Choroid plexus epithelial cell (primary cell): ENCODE measurements at regions not wholly inside any gene's neighbourhood (a gene's known extent, or its start where the extent isn't known, plus 50 kb on each side); places are given as distances from the start of the nearest gene placed in this dataset.

Experiments used
- DNase-seq: peaks from one replicate; pipeline ENCODE4 v3.0.0-alpha.2; 2010; ENCODE audit warnings: low read depth
- H3K4me3 ChIP-seq: 2 replicates; pipeline ENCODE4 v1.5.1; 2011; ENCODE audit warnings: low read depth, mild to moderate bottlenecking, control low read depth, low read length, moderate library complexity
- TF ChIP-seq, protein P1 (sequence below): conservative IDR thresholded peaks from 2 replicates; pipeline ENCODE4 v1.5.1; 2011; ENCODE audit warnings: low read depth, mild to moderate bottlenecking, control low read depth, inconsistent platforms, low read length, moderate library complexity

DNA sequence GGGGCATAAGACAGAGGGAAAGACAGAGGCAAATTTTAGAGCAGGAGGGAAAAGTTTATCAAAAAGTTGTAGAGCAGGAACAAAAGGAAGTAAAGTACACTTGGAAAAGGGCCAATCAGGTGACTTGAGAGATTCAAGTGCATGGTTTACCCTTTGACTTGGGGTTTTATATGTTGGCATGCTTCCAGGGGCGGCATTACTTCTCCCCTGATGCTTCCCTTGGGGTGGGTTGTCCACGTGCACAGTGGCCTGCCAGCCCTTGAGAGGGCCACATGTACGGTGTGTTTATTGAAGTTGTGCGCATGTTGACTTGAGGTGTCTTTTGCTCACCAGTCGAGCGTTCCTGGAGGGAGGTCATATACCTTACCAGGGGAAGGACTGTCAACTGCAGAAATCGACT, 259.5 kb upstream of the JARID2 start:
- DNase-seq: no peak
- TF ChIP-seq, protein P1, sequence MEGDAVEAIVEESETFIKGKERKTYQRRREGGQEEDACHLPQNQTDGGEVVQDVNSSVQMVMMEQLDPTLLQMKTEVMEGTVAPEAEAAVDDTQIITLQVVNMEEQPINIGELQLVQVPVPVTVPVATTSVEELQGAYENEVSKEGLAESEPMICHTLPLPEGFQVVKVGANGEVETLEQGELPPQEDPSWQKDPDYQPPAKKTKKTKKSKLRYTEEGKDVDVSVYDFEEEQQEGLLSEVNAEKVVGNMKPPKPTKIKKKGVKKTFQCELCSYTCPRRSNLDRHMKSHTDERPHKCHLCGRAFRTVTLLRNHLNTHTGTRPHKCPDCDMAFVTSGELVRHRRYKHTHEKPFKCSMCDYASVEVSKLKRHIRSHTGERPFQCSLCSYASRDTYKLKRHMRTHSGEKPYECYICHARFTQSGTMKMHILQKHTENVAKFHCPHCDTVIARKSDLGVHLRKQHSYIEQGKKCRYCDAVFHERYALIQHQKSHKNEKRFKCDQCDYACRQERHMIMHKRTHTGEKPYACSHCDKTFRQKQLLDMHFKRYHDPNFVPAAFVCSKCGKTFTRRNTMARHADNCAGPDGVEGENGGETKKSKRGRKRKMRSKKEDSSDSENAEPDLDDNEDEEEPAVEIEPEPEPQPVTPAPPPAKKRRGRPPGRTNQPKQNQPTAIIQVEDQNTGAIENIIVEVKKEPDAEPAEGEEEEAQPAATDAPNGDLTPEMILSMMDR: no peak
- no peak overlapping the region for H3K4me3 ChIP-seq

DNA sequence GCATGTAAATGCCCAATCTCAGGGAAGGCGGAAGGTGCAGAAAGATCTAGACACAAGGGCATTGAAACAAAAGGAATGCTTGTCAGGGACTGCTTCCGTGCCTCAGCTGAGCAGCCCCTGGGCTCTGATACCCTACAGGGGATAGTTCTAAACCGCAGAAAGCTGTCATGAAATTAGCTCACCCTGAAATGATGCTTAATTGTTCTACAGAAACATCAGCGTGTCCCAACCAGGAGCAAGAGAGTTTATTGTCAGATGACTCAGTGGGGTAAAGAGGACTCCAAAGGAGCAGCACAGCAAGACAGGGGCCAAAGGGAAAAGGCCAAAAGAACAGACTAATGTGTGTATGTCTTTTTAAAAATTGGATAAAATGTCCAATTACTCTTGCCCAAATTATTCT, 258.4 kb upstream of the JARID2 start:
- no peak overlapping the region for H3K4me3 ChIP-seq
- TF ChIP-seq, protein P1: no peak
- no peak for DNase-seq

DNA sequence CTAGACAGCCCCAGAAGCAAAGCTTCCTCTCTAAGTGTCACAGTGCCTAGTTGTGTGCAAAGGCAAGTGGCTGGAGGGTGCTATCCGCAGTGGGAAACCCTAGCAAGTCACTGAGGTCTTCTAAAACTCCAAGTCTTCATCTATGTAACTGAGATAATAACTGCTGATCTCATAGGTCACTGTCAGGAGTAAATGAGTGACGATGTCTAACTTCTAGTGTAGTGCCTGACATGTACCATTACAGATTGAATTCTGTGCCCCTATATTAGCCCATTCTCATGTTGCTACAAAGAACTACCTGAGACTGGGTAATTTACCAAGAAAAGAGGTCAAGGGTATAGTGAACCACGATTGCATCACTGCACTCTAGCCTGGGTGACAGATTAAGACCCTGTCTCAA, 253.5 kb upstream of the JARID2 start:
- no peak overlapping the region for H3K4me3 ChIP-seq
- TF ChIP-seq, protein P1: no peak
- DNase-seq: no peak

DNA sequence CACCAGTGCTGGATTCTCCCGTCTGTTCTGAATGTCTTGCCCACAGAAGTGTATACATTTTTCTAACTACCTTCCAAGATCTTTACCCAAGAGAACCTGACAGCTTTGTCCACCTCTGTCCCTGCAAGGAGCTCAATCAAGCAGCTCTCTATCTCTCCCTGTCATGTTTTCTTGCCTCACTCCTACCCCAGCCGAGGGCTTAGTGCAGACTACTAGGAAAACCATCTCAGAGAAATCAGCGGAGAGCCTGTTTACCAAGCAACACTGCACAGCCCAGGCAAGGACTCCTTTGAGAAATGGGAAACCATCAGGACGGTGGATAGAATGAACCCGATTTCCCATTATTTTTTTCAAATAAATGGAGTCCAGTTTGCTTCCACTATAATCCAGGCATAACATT, 250.7 kb upstream of the JARID2 start:
- DNase-seq: no peak
- TF ChIP-seq, protein P1: no peak
- no peak overlapping the region for H3K4me3 ChIP-seq

DNA sequence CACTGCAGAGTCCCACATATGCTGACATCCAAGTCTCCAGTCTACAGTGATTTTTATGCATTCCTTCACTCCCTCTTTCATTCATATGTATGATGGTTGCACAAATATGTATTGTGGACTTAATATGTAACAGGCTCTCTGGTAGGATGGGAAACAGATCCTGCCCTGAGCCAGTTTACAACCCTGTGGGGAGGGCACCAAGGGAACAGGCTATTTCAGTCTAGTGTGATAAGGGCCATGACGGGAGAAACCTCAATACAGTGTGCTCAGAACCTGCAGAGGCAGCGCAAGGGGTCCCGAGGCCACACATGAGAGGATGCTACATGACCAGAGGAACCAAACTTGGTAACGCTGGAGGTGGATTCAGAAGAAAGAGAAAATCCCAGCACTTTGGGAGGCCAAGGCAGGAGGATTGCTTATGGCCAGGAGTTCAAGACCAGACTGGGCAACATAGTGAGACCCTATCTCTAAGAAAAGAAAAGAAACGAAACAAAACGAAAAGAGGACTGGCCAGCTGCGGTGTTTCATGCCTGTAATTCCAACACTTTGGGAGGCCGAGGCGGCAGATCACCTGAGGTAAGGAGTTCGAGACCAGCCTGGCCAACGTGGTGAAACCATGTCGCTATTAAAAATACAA, 249.8 kb upstream of the JARID2 start:
- no peak overlapping the region for H3K4me3 ChIP-seq
- TF ChIP-seq, protein P1: no peak
- no peak for DNase-seq

DNA sequence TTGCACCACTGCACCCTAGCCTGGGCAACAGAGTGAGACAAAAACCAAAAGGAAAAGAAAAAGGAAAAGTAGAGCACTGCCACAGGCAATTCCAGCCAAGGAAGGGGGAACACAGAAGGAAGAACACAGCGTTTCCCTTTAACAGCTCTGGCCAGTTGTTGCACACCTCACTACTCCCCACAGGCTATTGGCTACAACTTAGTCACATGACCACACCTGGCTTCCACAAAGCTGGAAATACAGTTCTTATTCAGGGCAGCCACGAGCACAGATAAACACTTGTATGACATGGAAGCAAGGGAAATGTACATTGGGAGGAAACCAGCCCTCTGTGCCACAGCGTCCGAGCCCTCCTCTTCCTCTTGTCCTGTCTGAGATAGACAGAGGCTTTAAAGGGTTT, 249.0 kb upstream of the JARID2 start:
- DNase-seq: no peak
- H3K4me3 ChIP-seq: no peak overlapping the region
- TF ChIP-seq, protein P1: no peak

DNA sequence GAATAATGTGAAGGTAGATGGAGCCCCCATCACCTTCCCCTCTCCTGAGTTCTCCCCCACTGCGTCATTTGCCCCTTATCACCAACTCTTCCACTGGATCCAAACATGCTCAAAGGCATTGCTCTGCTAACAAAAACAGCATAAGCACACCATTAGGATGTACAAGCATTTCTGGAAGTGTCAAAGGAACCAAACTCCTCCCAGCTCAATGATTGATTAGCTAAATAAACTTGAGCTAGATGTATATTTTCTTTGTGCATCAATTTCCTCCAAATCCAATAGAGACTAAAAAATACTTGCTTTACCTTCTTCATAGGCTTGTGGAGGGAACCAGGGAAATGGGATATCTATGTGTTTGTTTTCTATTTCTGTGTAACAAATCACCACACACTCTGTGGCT, 248.4 kb upstream of the JARID2 start:
- no peak for DNase-seq
- TF ChIP-seq, protein P1: no peak

More for the DNA sequence above, 248.4 kb upstream of the JARID2 start:
- no peak overlapping the region for H3K4me3 ChIP-seq
